ENCODE measurements at regions not wholly inside any gene's neighbourhood (a gene's known extent, or its start where the extent isn't known, plus 50 kb on each side); places are given as distances from the start of the nearest gene placed in this dataset.

DNA sequence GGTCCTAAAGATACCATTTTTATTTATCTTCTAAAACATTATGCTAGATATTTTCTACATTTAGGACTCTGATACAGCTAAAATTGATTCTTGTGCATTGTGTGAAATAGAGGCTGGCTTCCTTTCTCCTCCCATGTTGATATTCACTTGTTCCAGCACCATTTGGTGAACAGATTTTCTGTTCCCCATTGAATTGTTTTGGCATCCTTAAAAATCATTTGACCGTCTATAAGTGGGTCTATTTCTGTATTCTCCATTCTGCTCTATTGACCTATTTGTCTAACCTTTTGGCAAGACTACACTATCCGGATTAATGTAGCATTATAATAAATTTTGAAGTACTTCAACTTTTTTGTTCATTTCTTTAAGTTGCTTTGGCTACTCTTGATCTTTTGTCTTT is 2689.2 kb downstream of the PCDH9 start:
- no peaks in the 10 kb centered on the region for H3K9me3 ChIP-seq (ENCODE audit: control insufficient read depth in 5 of 5, low read length in 5 of 5)
- no peak overlapping the region for H3K4me3 ChIP-seq (ENCODE audit: low read depth in 1 of 5, low read length in 5 of 5)
- no peaks in the 10 kb centered on the region for H3K36me3 ChIP-seq (ENCODE audit: control insufficient read depth in 5 of 5, insufficient read depth in 5 of 5, low read length in 5 of 5)
- no peak overlapping the region for H3K9ac ChIP-seq (ENCODE audit: low read length in 5 of 5)
- no peaks in the 10 kb centered on the region for H3K27me3 ChIP-seq (ENCODE audit: control insufficient read depth in 5 of 5, insufficient read depth in 4 of 5, low read length in 5 of 5)
- no peaks in the 10 kb centered on the region for H3K4me1 ChIP-seq (ENCODE audit: control insufficient read depth in 5 of 5, insufficient read depth in 5 of 5, low read length in 5 of 5)
- no peak overlapping the region for H3K27ac ChIP-seq (ENCODE audit: low read depth, low read length)

DNA sequence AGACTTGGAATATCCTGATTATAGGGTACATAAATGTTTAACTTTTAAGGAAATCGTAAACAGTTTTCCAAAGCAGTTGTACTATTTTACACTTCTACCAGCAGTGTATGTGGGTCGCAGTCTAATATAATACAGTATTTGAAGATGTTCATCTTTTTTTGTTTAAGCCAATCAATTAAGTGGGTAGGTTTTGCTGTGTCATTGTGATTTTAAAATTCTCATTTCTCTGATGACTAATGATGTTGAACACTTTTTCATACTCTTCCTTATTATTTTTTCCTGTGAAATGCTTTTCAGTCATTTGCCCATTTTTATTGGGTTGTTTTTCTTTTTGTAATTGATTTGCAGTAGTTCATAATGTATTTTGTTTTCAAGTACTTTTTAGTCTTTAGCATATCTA is 2689.7 kb downstream of the PCDH9 start:
- Histone ChIP-seq H3K27me3 (ENCODE audit: control insufficient read depth in 5 of 5, insufficient read depth in 4 of 5, low read length in 5 of 5) (no peaks in the 10 kb centered on the region), H3K4me3 (ENCODE audit: low read depth in 1 of 5, low read length in 5 of 5) (no peak overlapping the region), H3K9ac (ENCODE audit: low read length in 5 of 5) (no peak overlapping the region), H3K36me3 (ENCODE audit: control insufficient read depth in 5 of 5, insufficient read depth in 5 of 5, low read length in 5 of 5) (no peaks in the 10 kb centered on the region), H3K27ac (ENCODE audit: low read depth, low read length) (no peak overlapping the region), H3K4me1 (ENCODE audit: control insufficient read depth in 5 of 5, insufficient read depth in 5 of 5, low read length in 5 of 5) (no peaks in the 10 kb centered on the region), H3K9me3 (ENCODE audit: control insufficient read depth in 5 of 5, low read length in 5 of 5) (no peaks in the 10 kb centered on the region)

DNA sequence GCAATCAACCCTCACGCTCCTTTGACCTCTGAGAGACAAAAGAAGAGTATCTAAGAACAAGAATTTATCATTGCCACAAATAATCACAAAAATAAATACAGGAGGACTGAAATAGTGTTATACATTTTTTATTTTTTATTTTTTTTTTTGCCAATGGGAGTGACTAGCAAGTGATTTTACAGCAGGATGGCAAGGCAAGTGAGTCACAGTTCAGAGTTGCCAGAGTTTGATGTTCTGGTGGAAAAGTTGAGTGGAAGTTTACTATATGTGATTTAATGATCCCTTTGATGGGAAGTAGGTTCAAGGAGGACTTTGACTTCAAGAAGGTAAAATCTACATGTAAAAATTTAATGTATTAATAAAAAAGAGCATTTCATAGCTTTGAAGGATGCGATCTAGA is 2691.4 kb downstream of the PCDH9 start:
- H3K4me3 ChIP-seq (ENCODE audit: low read depth in 1 of 5, low read length in 5 of 5), result no peak overlapping the region
- H3K36me3 ChIP-seq (ENCODE audit: control insufficient read depth in 5 of 5, insufficient read depth in 5 of 5, low read length in 5 of 5), result no peaks in the 10 kb centered on the region
- no peaks in the 10 kb centered on the region for H3K4me1 ChIP-seq (ENCODE audit: control insufficient read depth in 5 of 5, insufficient read depth in 5 of 5, low read length in 5 of 5)
- H3K27ac ChIP-seq (ENCODE audit: low read depth, low read length), result no peak overlapping the region
- no peaks in the 10 kb centered on the region for H3K9me3 ChIP-seq (ENCODE audit: control insufficient read depth in 5 of 5, low read length in 5 of 5)
- no peaks in the 10 kb centered on the region for H3K27me3 ChIP-seq (ENCODE audit: control insufficient read depth in 5 of 5, insufficient read depth in 4 of 5, low read length in 5 of 5)
- no peak overlapping the region for H3K9ac ChIP-seq (ENCODE audit: low read length in 5 of 5)

DNA sequence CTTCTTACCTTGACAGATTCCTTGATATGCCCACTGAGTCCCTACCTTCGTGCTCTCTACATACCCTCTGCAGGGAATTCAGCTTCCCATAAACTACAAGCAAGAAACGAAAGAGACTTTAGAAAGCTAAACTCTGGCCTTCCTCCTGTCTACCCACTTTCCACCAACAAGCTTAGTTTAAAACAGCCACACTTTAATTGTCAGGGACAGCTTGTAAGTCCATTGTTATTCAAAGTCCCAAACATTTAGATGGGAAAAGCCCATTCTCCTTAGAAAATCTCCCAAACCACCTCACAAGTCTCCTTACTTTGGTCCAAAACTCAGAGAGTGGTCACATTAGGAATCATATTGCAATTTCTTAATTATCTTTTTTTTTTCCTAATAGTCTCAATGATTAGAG is 2695.8 kb downstream of the PCDH9 start:
- H3K9me3 ChIP-seq (ENCODE audit: control insufficient read depth in 5 of 5, low read length in 5 of 5), result peaks cover 0 to 4% (median 0%) of the 10 kb centered on the region in 5 donors
- H3K4me1 ChIP-seq (ENCODE audit: control insufficient read depth in 5 of 5, insufficient read depth in 5 of 5, low read length in 5 of 5), result no peaks in the 10 kb centered on the region
- H3K36me3 ChIP-seq (ENCODE audit: control insufficient read depth in 5 of 5, insufficient read depth in 5 of 5, low read length in 5 of 5), result no peaks in the 10 kb centered on the region
- no peak overlapping the region for H3K4me3 ChIP-seq (ENCODE audit: low read depth in 1 of 5, low read length in 5 of 5)
- H3K27ac ChIP-seq (ENCODE audit: low read depth, low read length), result no peak overlapping the region
- no peak overlapping the region for H3K9ac ChIP-seq (ENCODE audit: low read length in 5 of 5)
- no peaks in the 10 kb centered on the region for H3K27me3 ChIP-seq (ENCODE audit: control insufficient read depth in 5 of 5, insufficient read depth in 4 of 5, low read length in 5 of 5)

DNA sequence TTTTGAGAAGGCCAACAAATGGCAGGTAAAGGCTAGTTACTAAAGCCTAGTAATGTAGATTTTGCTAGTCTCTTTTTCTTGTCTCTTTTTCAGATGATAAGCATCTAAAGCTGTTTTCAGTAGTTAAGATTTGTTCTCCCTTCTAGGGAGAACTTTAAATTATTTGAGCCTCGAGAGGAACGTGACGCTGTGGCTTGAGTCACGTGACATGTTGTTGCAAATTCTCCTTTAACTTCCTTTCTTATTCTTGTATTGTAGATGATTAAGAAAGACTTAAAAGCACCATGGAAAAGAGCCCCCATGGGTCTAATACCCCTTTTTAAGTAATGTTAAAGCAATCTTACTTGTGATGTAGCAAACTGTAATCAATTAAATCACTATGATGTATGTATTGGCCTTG is 2698.7 kb downstream of the PCDH9 start:
- peaks cover 0 to 4% (median 0%) of the 10 kb centered on the region in 5 donors for H3K9me3 ChIP-seq (ENCODE audit: control insufficient read depth in 5 of 5, low read length in 5 of 5)
- no peak overlapping the region for H3K9ac ChIP-seq (ENCODE audit: low read length in 5 of 5)
- no peak overlapping the region for H3K27ac ChIP-seq (ENCODE audit: low read depth, low read length)
- no peaks in the 10 kb centered on the region for H3K4me1 ChIP-seq (ENCODE audit: control insufficient read depth in 5 of 5, insufficient read depth in 5 of 5, low read length in 5 of 5)
- H3K4me3 ChIP-seq (ENCODE audit: low read depth in 1 of 5, low read length in 5 of 5), result no peak overlapping the region
- no peaks in the 10 kb centered on the region for H3K27me3 ChIP-seq (ENCODE audit: control insufficient read depth in 5 of 5, insufficient read depth in 4 of 5, low read length in 5 of 5)
- no peaks in the 10 kb centered on the region for H3K36me3 ChIP-seq (ENCODE audit: control insufficient read depth in 5 of 5, insufficient read depth in 5 of 5, low read length in 5 of 5)

DNA sequence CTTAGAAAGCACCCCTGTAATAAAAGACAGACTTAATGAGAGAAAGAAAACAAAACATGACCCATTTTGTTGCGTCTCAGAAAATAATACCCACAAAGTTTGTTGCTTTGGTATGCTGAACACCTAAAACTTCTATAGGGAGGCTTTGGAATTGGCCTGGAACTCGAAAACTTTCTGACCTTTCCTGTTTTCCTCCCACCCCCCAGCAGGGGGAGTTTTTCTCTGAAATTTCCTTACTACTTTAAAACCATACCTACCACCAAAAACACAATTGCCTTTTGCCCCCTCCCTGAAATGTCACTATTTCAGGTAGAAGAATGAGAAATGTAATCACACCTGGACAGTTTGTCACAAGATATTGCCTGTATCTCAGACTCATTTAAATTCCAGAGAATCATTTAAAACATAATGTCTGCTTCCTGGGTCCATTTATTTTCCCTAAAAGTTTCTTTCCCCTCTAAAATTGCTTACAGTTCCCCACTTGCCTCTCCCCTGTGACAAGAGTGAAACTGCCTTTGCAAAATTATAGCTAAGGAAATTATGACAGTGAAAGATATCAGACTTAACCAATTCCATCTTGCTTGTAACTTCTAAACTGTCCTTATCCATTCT is 2700.2 kb downstream of the PCDH9 start:
- Histone ChIP-seq H3K4me1 (ENCODE audit: control insufficient read depth in 5 of 5, insufficient read depth in 5 of 5, low read length in 5 of 5) (no peaks in the 10 kb centered on the region), H3K9ac (ENCODE audit: low read length in 5 of 5) (no peak overlapping the region), H3K4me3 (ENCODE audit: low read depth in 1 of 5, low read length in 5 of 5) (no peak overlapping the region), H3K9me3 (ENCODE audit: control insufficient read depth in 5 of 5, low read length in 5 of 5) (peaks cover 0 to 4% (median 0%) of the 10 kb centered on the region in 5 donors), H3K27me3 (ENCODE audit: control insufficient read depth in 5 of 5, insufficient read depth in 4 of 5, low read length in 5 of 5) (no peaks in the 10 kb centered on the region), H3K36me3 (ENCODE audit: control insufficient read depth in 5 of 5, insufficient read depth in 5 of 5, low read length in 5 of 5) (no peaks in the 10 kb centered on the region), H3K27ac (ENCODE audit: low read depth, low read length) (no peak overlapping the region)

DNA sequence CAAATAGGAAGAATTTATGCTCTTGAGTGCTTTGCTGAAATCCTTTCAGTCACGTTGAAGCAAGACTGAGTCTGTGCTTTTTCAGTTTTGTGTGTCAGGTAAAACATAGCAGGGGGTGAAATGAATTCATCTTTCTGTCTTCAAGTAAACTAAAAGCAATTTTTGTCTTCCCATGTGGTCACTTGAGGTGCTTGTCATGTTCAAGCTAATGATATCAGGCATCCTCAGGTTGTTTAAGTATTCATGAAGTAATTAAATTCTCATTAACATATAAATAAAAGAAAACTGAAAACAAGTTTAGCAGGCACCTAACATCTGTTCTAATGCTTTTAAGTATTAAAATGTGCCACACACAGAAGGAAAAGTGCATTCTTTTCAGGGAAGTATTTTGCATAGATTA is 2701.3 kb downstream of the PCDH9 start:
- H3K9me3 ChIP-seq (ENCODE audit: control insufficient read depth in 5 of 5, low read length in 5 of 5), result peaks cover 0 to 4% (median 0%) of the 10 kb centered on the region in 5 donors
- no peak overlapping the region for H3K9ac ChIP-seq (ENCODE audit: low read length in 5 of 5)
- H3K27ac ChIP-seq (ENCODE audit: low read depth, low read length), result no peak overlapping the region

DNA sequence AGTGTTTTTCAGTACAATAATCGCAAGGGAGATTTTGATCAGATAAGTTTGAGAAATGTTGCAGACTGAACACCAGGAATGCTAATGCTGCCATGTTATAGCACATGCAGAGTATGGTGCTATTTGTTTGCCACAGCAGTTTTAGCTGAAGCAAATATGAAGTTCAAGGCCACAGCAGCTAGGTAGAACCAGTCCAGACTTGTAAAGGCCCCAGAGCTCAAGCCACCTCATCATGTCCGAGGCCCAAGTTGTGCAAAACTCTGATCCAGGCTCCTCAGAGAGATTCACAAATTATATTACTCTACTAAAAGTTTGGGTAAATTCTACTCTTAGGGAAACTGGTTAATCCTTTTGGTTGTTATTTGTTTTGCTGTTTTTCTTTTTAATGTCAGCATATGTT is 2702.6 kb downstream of the PCDH9 start:
- no peaks in the 10 kb centered on the region for H3K27me3 ChIP-seq (ENCODE audit: control insufficient read depth in 5 of 5, insufficient read depth in 4 of 5, low read length in 5 of 5)

More for the DNA sequence above, 2701.3 kb downstream of the PCDH9 start:
- Histone ChIP-seq H3K36me3 (ENCODE audit: control insufficient read depth in 5 of 5, insufficient read depth in 5 of 5, low read length in 5 of 5) (no peaks in the 10 kb centered on the region), H3K4me3 (ENCODE audit: low read depth in 1 of 5, low read length in 5 of 5) (no peak overlapping the region), H3K4me1 (ENCODE audit: control insufficient read depth in 5 of 5, insufficient read depth in 5 of 5, low read length in 5 of 5) (no peaks in the 10 kb centered on the region), H3K27me3 (ENCODE audit: control insufficient read depth in 5 of 5, insufficient read depth in 4 of 5, low read length in 5 of 5) (no peaks in the 10 kb centered on the region)

DNA sequence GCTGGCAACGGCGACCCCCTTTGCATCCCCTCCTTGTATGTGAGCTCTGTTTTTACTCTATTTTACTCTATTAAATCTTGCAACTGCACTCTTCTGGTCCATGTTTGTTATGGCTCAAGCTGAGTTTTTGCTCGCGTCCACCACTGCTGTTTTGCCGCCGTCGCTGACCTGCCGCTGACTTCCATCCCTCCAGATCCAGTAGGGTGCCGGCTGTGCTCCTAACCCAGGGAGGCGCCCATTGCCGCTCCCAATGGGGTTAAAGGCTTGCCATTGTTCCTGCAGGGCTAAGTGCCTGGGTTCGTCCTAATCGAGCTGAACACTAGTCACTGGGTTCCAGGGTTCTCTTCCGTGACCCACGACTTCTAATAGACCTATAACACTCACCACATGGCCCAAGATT is 2704.4 kb downstream of the PCDH9 start:
- H3K4me1 ChIP-seq (ENCODE audit: control insufficient read depth in 5 of 5, insufficient read depth in 5 of 5, low read length in 5 of 5), result no peaks in the 10 kb centered on the region
- no peak overlapping the region for H3K9ac ChIP-seq (ENCODE audit: low read length in 5 of 5)
- H3K27ac ChIP-seq (ENCODE audit: low read depth, low read length), result no peak overlapping the region
- peaks cover 0 to 3% (median 0%) of the 10 kb centered on the region in 5 donors for H3K9me3 ChIP-seq (ENCODE audit: control insufficient read depth in 5 of 5, low read length in 5 of 5)
- no peaks in the 10 kb centered on the region for H3K36me3 ChIP-seq (ENCODE audit: control insufficient read depth in 5 of 5, insufficient read depth in 5 of 5, low read length in 5 of 5)
- no peaks in the 10 kb centered on the region for H3K27me3 ChIP-seq (ENCODE audit: control insufficient read depth in 5 of 5, insufficient read depth in 4 of 5, low read length in 5 of 5)
- H3K4me3 ChIP-seq (ENCODE audit: low read depth in 1 of 5, low read length in 5 of 5), result no peak overlapping the region

More for the DNA sequence above, 2702.6 kb downstream of the PCDH9 start:
- H3K4me1 ChIP-seq (ENCODE audit: control insufficient read depth in 5 of 5, insufficient read depth in 5 of 5, low read length in 5 of 5), result no peaks in the 10 kb centered on the region
- peaks cover 0 to 4% (median 0%) of the 10 kb centered on the region in 5 donors for H3K9me3 ChIP-seq (ENCODE audit: control insufficient read depth in 5 of 5, low read length in 5 of 5)
- H3K9ac ChIP-seq (ENCODE audit: low read length in 5 of 5), result no peak overlapping the region
- H3K4me3 ChIP-seq (ENCODE audit: low read depth in 1 of 5, low read length in 5 of 5), result no peak overlapping the region
- no peak overlapping the region for H3K27ac ChIP-seq (ENCODE audit: low read depth, low read length)
- H3K36me3 ChIP-seq (ENCODE audit: control insufficient read depth in 5 of 5, insufficient read depth in 5 of 5, low read length in 5 of 5), result no peaks in the 10 kb centered on the region

DNA sequence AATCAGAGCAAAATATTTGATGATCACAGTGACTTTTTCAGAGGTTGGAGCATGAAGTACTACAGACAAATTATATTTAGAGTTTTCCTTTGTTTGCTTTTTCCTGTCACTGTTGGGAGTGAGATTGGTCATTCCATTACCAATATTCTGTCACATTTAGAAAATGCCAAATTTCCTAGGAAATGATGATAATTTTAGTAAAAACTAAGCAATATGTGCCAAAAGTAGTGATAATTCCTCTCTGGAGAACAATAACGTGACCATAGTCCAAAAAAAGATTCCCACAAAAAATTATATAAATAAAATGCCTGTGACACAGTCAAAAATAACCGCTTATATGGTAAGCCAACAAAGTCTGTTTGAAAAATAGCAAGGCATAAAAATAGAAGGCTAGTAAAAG is 2719.4 kb downstream of the PCDH9 start:
- peaks cover 0 to 15% (median 4%) of the 10 kb centered on the region in 5 donors for H3K9me3 ChIP-seq (ENCODE audit: control insufficient read depth in 5 of 5, low read length in 5 of 5)
- H3K4me1 ChIP-seq (ENCODE audit: control insufficient read depth in 5 of 5, insufficient read depth in 5 of 5, low read length in 5 of 5), result no peaks in the 10 kb centered on the region
- H3K27me3 ChIP-seq (ENCODE audit: control insufficient read depth in 5 of 5, insufficient read depth in 4 of 5, low read length in 5 of 5), result no peaks in the 10 kb centered on the region
- H3K9ac ChIP-seq (ENCODE audit: low read length in 5 of 5), result no peak overlapping the region
- no peak overlapping the region for H3K27ac ChIP-seq (ENCODE audit: low read depth, low read length)
- no peaks in the 10 kb centered on the region for H3K36me3 ChIP-seq (ENCODE audit: control insufficient read depth in 5 of 5, insufficient read depth in 5 of 5, low read length in 5 of 5)
- no peak overlapping the region for H3K4me3 ChIP-seq (ENCODE audit: low read depth in 1 of 5, low read length in 5 of 5)
